ENCODE measurements at regions not wholly inside any gene's neighbourhood (a gene's known extent, or its start where the extent isn't known, plus 50 kb on each side); places are given as distances from the start of the nearest gene placed in this dataset.

DNA sequence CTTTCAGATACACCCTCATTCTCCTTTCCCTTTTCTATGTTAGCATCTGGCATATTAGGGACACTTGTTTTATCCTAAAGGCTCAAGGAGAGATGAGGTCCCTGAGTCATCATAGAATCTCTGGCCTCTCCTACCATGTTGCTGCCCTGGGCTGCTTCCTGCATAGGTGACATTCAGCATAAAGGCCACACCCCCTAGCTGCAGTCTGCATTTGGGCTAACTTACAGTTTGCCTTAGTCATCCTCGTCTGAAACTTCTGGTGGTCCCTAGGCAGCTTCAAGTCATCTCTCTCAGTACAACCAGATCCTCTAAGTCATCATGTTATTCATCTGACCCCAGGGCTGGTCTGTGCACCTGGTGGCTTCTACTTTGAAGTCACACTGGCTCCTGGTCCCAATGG is 982.7 kb upstream of the NR2F2 start:
- DNase-seq, result no peak

GRCh38 chr15:95350908-95351307 is 979.6 kb upstream of the NR2F2 start:
- DNase-seq, result no peak

DNA sequence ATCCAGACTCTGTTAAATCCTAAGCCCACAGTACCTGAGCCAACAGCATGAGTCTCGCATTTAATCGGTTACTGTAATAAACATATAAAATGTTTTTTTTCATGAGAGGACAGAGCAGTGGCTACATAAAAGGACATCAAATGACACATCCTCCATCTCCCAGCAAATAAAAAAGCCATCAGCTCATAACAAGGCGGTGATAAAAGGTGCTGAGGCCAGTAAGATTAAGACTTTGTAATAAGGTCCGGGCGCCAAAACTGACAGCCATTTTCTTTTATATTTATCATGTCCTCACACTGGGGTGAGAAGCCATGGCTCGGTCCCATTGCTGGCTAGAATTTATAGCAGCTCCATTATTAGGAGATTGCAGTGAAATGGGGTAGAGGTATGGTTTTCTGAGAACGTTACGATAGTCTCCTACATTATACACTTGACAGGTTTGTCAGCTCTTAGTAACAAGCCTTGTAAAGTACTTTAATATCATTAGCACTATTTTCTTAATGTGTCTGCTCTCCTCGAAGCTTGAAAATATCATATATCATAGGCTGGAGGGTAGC is 977.8 kb upstream of the NR2F2 start:
- no peak for DNase-seq

DNA sequence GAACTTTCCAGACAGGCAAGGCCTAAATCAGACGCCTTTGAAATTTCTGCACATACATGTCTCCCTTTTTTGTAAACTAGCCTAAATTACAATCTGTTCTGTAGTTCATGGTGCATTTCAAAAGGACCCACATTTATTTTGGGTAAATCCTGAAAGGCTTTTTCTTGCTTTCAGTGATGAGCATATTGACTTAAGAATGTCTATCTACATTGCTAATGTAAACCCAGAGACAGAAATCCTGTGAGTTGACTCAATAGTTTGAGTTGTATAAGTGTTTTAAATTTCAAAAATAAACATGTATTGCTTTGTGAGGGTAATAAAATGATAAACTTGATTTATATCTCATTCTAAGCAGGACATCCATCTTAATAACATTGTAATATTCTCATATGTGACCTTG is 977.0 kb upstream of the NR2F2 start:
- no peak for DNase-seq

DNA sequence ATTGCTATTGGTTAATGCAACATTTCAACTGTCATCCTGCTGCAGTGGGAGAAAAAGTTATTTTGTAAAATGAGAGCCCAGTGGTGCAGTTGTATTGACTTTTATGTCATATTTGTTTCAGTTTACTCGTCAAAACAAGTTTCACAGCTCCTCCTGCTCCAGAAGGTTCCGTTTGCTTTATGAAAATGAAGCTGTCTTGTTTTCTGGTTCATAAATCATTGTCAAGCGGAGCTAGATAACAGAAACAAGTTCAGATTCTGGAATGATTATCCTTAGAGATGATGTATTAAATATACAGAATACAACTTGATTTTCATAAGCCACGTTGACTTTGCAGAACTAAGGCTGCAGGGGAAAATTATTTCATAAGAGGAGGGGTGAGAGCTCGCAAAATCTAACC is 970.5 kb upstream of the NR2F2 start:
- no peak for DNase-seq

DNA sequence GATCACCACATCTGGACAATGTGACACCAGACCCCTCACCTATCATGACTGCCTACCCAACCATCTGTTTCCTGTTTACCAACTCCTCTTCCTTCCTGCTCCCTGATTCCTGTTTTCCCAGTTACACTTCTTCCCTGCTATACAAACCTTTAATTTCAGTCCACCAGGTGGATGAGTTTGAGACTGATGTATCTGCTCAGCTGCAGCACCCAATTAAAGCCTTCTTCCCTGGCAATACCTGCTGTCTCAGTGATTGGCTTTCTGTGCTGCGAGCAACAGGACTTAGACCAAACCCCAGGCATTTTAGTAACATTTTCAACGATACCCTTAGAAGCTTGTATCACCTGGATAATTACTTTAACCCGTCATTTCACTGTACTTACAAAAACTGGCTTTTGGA is 968.2 kb upstream of the NR2F2 start:
- DNase-seq, result no peak

DNA sequence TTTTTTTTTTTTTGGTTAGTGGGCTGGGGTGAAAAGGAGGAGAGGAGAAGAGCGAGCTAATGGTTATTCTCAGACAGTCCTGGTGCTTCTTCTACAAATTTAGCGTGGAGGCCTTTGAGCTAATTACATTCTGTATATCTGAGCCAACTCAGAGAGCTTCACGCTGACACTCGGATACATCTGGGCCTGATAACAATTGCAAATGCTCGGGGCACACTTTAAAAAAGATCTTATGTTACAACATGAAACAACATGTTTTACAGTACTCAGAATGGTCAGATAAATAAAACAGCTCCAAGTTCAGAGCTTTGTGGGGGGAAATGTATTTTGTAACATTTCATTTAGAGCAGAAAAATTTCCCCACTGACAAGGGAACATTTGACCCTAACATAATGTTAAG is 966.9 kb upstream of the NR2F2 start:
- no peak for DNase-seq

GRCh38 chr15:95365511-95366107 is 964.9 kb upstream of the NR2F2 start:
- DNase-seq, result no peak

DNA sequence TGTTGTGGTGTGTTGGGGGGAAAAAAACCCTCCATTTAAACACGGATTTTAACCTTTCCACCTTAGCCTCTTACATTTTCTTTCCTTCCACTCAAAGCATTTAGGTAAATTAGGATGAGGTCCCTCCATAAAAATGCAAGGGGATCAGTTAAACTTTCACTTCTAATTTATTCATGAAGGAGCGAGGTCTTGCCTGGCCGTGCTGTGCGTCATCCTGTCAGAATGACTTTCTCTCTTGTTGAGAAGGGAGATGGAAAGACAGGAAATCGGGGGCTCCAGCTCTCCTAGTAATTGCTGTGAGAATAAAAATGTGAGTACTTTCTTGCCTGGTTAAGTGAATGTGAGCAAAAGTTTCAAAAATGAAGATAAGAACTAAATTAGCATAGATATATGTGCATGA is 962.3 kb upstream of the NR2F2 start:
- no peak for DNase-seq

DNA sequence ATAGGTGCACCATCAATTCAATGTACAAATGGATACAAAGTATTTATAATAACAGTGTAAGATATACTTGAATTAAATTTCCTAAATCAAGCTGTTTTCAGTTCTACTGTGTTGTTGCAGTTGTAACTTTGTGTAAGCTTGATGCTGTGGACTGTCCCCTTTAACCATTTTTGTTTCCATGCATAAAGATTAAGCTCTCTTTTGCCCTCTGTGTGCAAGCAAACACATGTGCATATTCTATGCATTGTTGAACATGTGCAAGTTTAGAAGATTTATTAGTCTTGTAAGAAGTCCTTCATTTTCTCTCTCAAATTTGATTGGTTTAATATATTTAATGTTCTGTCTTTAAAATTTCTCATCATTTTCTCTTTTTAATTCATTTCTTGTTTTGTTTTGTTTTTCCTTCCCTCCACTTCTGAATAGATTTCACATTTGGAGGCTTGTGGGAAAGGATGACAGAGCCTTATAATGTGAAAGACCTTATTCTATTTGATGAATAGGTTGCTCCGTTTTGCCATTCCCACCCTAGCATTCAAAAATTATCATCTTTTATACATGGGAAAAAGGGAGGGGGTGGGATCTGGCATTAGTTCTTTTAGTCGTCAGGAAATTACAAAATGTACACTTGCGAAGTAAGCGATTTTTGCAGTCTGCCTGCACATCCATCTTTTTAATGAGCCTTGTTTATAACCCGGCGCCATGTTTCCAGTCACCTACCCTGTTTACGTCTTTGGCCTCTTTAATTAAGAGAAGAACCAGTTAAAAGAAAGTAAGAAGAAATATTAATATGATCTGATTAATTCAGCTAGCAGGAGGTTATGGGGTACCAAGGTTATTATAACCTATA is 961.5 kb upstream of the NR2F2 start:
- DNase-seq, result no peak

- no peak for DNase-seq
Observed at GRCh38 chr15:95370291-95370690, 960.2 kb upstream of the NR2F2 start.

GRCh38 chr15:95371664-95372063 is 958.8 kb upstream of the NR2F2 start:
- no peak for DNase-seq

DNA sequence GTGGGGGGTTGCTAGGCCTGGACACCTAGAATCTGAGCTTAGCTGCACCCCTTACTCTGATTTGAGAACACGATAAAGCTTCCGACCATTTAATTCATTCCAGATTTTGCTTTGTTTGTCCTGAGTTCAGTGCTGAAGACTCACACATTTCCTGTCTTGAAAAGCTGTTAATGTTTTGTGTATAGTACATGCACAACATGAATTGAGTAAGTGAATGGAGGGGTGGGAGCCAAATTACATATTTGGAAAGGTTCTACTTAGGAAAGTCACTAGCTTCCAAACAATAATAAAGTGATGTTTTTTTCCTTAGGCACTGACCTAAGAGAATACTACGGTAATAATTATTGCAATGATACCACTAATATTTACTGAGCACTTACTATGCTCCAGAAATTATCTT is 955.2 kb upstream of the NR2F2 start:
- DNase-seq, result no peak

DNA sequence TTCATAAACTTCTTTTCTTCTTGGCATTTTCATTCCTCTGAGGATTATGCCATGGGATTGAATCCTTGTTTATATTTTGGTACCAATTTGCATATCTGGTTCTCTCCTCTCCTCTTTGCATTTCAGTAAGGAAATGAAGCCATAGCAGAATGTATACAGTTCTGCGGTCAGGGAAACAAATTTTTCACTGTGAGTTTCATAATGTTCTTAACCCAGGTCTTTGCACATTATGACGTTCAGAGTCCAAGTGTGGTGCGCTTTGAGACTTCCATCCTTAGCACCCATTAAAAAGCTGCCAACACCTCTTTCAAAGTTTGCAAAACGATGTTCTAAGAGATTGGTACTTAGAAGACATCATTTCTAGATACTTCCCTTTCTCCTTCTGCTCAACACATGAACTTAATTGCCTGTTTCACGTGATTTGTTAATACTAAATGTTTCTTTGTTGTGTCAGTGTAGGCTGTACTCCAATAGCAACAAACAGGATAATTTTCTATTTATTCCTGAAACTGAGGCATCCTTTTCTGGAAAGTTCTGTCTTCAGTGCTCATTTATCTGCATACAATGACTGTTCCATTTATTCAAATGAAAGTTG is 953.1 kb upstream of the NR2F2 start:
- no peak for DNase-seq

DNA sequence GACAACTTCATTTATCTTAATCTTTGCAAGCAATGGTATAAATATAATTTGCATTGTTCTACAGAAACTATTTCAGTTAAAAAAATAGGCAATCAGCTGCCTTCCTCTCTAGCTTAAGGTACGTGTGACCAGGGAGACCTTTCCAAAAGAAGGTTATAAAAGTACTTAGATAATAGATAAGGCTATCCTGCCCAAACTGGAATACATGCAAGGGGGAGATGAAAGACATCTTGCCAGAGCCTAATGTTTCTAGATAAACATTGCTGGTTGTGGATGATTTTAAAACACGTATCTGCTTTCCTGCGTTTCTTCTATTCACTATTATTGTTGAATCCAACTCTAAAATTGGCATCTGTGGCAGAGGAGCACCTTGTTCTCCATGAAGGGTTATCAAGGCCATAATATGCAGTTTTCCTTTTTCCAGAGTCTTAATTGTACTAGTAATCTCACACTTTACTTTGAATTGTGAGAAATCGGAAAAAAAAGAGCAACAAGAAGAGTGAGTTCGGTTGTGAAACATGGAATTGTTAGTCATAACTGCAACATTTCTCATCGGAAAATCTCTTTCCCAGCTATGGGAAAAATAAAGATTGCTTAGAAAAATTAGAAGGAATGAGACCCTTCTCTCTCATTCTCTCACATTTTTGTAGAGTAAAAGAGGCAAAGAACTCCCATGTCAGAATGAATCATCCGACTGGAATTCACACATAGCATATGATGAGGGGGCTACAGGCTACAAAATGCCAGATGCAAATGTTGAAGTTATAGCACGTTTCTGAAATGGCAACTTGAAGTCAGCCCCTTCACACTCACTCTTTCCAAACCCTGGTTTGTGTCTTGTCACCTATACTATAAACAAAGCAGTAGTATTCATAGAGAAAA is 936.1 kb upstream of the NR2F2 start:
- no peak for DNase-seq

DNA sequence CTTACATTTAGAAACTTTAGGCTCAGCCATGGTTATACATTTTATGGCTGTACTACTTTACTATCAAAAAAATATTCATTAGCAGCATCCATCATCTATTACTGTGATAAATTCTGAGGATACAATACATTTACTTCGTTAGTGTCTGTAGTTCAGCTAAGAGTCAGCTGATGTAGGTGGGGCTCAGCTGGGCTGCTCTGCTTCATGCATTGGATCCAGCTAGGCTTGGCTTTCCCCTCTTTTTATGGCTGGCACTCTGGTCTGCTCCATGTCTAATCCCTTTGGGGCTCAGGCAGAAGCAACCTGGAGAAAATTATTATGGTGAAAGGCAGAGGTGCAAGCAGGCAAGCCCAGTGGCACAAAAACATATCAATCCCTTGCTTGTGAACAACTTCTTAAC is 930.1 kb upstream of the NR2F2 start:
- DNase-seq, result no peak

- no peak for DNase-seq
Observed at GRCh38 chr15:95401587-95401986, 928.9 kb upstream of the NR2F2 start.

GRCh38 chr15:95405447-95405846 is 925.1 kb upstream of the NR2F2 start:
- no peak for DNase-seq

- no peak for DNase-seq
Observed at GRCh38 chr15:95407534-95407933, 923.0 kb upstream of the NR2F2 start.

GRCh38 chr15:95409211-95409610 is 921.3 kb upstream of the NR2F2 start:
- DNase-seq, result no peak

GRCh38 chr15:95409626-95410310 is 920.7 kb upstream of the NR2F2 start:
- no peak for DNase-seq

GRCh38 chr15:95410757-95411156 is 919.7 kb upstream of the NR2F2 start:
- no peak for DNase-seq
